ENCODE measurements at regions not wholly inside any gene's neighbourhood (a gene's known extent, or its start where the extent isn't known, plus 50 kb on each side); places are given as distances from the start of the nearest gene placed in this dataset.

GRCh38 chr11:112863305-112863704 lies 97.9 kb upstream of the NCAM1 start:
- DNase-seq (ENCODE audit: low read depth), result no peak
- TF ChIP-seq CTCF (IDR thresholded peaks at IDR 0.05; ENCODE audit: insufficient read depth, low read length), result no peak
- no peak overlapping the region for H3K4me3 ChIP-seq (ENCODE audit: low read depth, low read length)

GRCh38 chr11:112864672-112865071 lies 96.5 kb upstream of the NCAM1 start:
- no peak for TF ChIP-seq CTCF (IDR thresholded peaks at IDR 0.05; ENCODE audit: insufficient read depth, low read length)
- DNase-seq (ENCODE audit: low read depth), result no peak
- no peak overlapping the region for H3K4me3 ChIP-seq (ENCODE audit: low read depth, low read length)

GRCh38 chr11:112871909-112872500 lies 89.2 kb upstream of the NCAM1 start:
- H3K4me3 ChIP-seq (ENCODE audit: low read depth, low read length), result no peak overlapping the region
- DNase-seq (ENCODE audit: low read depth), result no peak
- TF ChIP-seq CTCF (IDR thresholded peaks at IDR 0.05; ENCODE audit: insufficient read depth, low read length), result no peak

DNA sequence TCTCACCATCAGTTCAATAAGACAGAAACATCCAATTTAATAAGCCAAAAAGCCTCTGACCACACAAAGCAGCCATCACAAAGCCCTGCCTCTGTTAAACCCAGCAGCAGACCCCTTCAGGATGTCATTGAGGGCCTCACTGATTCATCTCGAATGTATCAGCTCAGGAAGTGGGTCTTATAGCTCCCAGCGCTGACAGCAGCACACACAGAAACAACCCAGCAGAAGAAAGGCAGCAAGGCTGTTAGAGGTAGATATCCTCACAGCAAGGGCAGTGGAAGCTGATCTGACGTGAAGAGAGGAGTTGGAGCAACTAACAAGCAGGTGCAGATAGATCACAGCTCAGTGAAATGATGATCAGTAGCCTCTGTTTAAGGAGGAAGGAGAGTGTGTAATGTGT lies 86.2 kb upstream of the NCAM1 start:
- DNase-seq (ENCODE audit: low read depth), result no peak
- no peak overlapping the region for H3K4me3 ChIP-seq (ENCODE audit: low read depth, low read length)

GRCh38 chr11:112877581-112877980 lies 83.6 kb upstream of the NCAM1 start:
- no peak for DNase-seq (ENCODE audit: low read depth)
- no peak overlapping the region for H3K4me3 ChIP-seq (ENCODE audit: low read depth, low read length)
- no peak for TF ChIP-seq CTCF (IDR thresholded peaks at IDR 0.05; ENCODE audit: insufficient read depth, low read length)

More for the DNA sequence above, 86.2 kb upstream of the NCAM1 start:
- no peak for TF ChIP-seq CTCF (IDR thresholded peaks at IDR 0.05; ENCODE audit: insufficient read depth, low read length)

GRCh38 chr11:112878033-112878601 lies 83.1 kb upstream of the NCAM1 start:
- no peak for DNase-seq (ENCODE audit: low read depth)
- no peak overlapping the region for H3K4me3 ChIP-seq (ENCODE audit: low read depth, low read length)
- TF ChIP-seq CTCF (IDR thresholded peaks at IDR 0.05; ENCODE audit: insufficient read depth, low read length), result no peak

GRCh38 chr11:112880495-112880894 lies 80.7 kb upstream of the NCAM1 start:
- no peak for DNase-seq (ENCODE audit: low read depth)
- no peak for TF ChIP-seq CTCF (IDR thresholded peaks at IDR 0.05; ENCODE audit: insufficient read depth, low read length)
- H3K4me3 ChIP-seq (ENCODE audit: low read depth, low read length), result no peak overlapping the region
